OCI-LY7 (cell line): ENCODE measurements at regions not wholly inside any gene's neighbourhood (a gene's known extent, or its start where the extent isn't known, plus 50 kb on each side); places are given as distances from the start of the nearest gene placed in this dataset.

Source experiments
- BruUV-seq: library from RNA; stranded (reverse); fragments of 400-500 nt; replicated peaks from 2 replicates; lab custom pipeline; 2021; lab: Mats Ljungman, UMichigan
- CTCF ChIA-PET: fragments of 300-600 bp; sonication (Branson Sonifier 250); formaldehyde crosslinking; loops from one replicate; lab custom pipeline; 2022; ENCODE audit warnings: antibody characterized with exemption; ENCODE audit not compliant: unreplicated experiment; lab: Charles Lee
- POLR2A ChIA-PET: fragments of 300-600 bp; sonication (Branson Sonifier 250); formaldehyde crosslinking; loops from one replicate; lab custom pipeline; 2022; ENCODE audit warnings: antibody characterized with exemption; lab: Charles Lee
- DNase-seq: peaks from one replicate; pipeline ENCODE4 v3.0.0-alpha.2; 2015; ENCODE audit warnings: low spot score
- H2AFZ ChIP-seq: fragments of 200-600 bp; sonication (generic), shearing (Covaris generic); 2 replicates; pipeline ENCODE4 v1.6.1; 2014; ENCODE audit warnings: mild to moderate bottlenecking, antibody characterized with exemption, low read length, moderate library complexity
- H3K27ac ChIP-seq: fragments of 200-600 bp; sonication (generic); 2 replicates; pipeline ENCODE4 v1.5.1; 2014; ENCODE audit warnings: mixed run types, low read depth, mild to moderate bottlenecking, moderate library complexity, low read length, inconsistent platforms; ENCODE audit not compliant: poor library complexity, severe bottlenecking
- H3K36me3 ChIP-seq: fragments of 200-600 bp; sonication (generic); 2 replicates; pipeline ENCODE4 v1.6.1; 2014; ENCODE audit warnings: mild to moderate bottlenecking, antibody characterized with exemption, low read length, moderate library complexity, mixed read lengths; ENCODE audit not compliant: insufficient read depth
- H3K4me1 ChIP-seq: fragments of 200-600 bp; sonication (generic); 2 replicates; pipeline ENCODE4 v1.5.1; 2014; ENCODE audit warnings: mild to moderate bottlenecking, low read length; ENCODE audit not compliant: insufficient read depth, poor library complexity, severe bottlenecking
- H3K4me2 ChIP-seq: fragments of 200-600 bp; sonication (generic); 2 replicates; pipeline ENCODE4 v1.6.1; 2014; ENCODE audit warnings: mild to moderate bottlenecking, low read length
- H3K4me3 ChIP-seq: fragments of 200-600 bp; sonication (generic); 2 replicates; pipeline ENCODE4 v1.5.1; 2014; ENCODE audit warnings: mild to moderate bottlenecking, low read depth, low read length; ENCODE audit not compliant: poor library complexity, severe bottlenecking
- H3K79me2 ChIP-seq: fragments of 200-600 bp; sonication (generic); 2 replicates; pipeline ENCODE4 v1.6.1; 2016; ENCODE audit warnings: low read depth, mild to moderate bottlenecking, low read length, moderate library complexity, mixed read lengths; ENCODE audit not compliant: insufficient read depth
- H3K9me2 ChIP-seq: fragments of 200-600 bp; sonication (generic); 2 replicates; pipeline ENCODE4 v1.6.1; 2016; ENCODE audit warnings: mild to moderate bottlenecking, low read length, mixed read lengths; ENCODE audit not compliant: insufficient read depth
- H3K9me3 ChIP-seq: fragments of 200-600 bp; sonication (generic); 2 replicates; pipeline ENCODE4 v1.6.1; 2014; ENCODE audit warnings: mild to moderate bottlenecking, mixed run types, low read length, mixed read lengths
- H4K20me1 ChIP-seq: fragments of 200-600 bp; sonication (generic); 2 replicates; pipeline ENCODE4 v1.6.1; 2014; ENCODE audit warnings: mild to moderate bottlenecking, antibody characterized with exemption, low read length, moderate library complexity, mixed read lengths; ENCODE audit not compliant: insufficient read depth
- EZH2phosphoT487 ChIP-seq: fragments of 200-600 bp; sonication (generic); IDR thresholded peaks from 2 replicates; pipeline ENCODE4 v1.6.1; 2018; ENCODE audit warnings: low read depth, borderline replicate concordance, mild to moderate bottlenecking, mixed run types, antibody characterized with exemption, low read length, moderate library complexity, mixed read lengths
- intact Hi-C: fragments of 100-400 bp; cut with micrococcal nuclease; formaldehyde crosslinking; loops from one replicate; pipeline ENCODE4 v1.10.0; 2022; ENCODE audit not compliant: unreplicated experiment
- TF ChIP-seq, protein P1 (sequence below): fragments of 200-600 bp; sonication (generic); conservative IDR thresholded peaks from 2 replicates; pipeline ENCODE4 v1.5.1; 2014; ENCODE audit warnings: mild to moderate bottlenecking, antibody characterized with exemption, low read length, moderate library complexity, mixed read lengths

DNA sequence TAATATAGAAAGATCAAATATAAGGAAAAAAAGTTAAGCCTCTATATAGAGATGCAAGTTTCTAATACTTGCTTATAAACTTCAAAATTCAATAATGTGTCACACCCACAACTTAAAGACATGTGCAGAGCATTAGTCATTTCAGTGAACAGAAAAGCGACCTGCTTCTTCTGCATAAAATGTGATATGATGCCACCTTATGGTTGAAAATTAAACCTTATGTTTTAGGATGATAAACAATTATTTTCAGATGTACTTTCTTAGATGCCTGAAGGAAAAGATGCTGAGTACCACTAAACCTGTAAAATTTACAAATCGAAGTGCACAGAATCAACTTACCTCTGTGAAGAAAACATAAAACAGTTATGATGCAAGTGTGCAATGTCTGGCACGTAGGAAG is 96.0 kb downstream of the MTERF1 start:
- Histone ChIP-seq H3K9me3 (no peaks in the 10 kb centered on the region), H3K4me1 (no peaks in the 10 kb centered on the region), H3K9me2 (no peaks in the 10 kb centered on the region), H2AFZ (no peak overlapping the region), H3K4me3 (no peak overlapping the region), H3K27ac (no peak overlapping the region), H3K4me2 (no peak overlapping the region), H3K79me2 (no peaks in the 10 kb centered on the region), H3K36me3 (no peaks in the 10 kb centered on the region), H4K20me1 (no peaks in the 10 kb centered on the region)
- peak; percentile 10 for DNase-seq
- no TSS peak for BruUV-seq
- CTCF ChIA-PET: no interaction called here
- TF ChIP-seq, protein P1, sequence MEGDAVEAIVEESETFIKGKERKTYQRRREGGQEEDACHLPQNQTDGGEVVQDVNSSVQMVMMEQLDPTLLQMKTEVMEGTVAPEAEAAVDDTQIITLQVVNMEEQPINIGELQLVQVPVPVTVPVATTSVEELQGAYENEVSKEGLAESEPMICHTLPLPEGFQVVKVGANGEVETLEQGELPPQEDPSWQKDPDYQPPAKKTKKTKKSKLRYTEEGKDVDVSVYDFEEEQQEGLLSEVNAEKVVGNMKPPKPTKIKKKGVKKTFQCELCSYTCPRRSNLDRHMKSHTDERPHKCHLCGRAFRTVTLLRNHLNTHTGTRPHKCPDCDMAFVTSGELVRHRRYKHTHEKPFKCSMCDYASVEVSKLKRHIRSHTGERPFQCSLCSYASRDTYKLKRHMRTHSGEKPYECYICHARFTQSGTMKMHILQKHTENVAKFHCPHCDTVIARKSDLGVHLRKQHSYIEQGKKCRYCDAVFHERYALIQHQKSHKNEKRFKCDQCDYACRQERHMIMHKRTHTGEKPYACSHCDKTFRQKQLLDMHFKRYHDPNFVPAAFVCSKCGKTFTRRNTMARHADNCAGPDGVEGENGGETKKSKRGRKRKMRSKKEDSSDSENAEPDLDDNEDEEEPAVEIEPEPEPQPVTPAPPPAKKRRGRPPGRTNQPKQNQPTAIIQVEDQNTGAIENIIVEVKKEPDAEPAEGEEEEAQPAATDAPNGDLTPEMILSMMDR: peak; percentile 62
- no peak for TF ChIP-seq EZH2phosphoT487
- POLR2A ChIA-PET: interaction anchor here (1.0 kb wide), 1 partner anchor 568 kb away, joined by 3 read pairs; no protein-coding TSS in a partner anchor
- intact Hi-C loops: no loop called here

DNA sequence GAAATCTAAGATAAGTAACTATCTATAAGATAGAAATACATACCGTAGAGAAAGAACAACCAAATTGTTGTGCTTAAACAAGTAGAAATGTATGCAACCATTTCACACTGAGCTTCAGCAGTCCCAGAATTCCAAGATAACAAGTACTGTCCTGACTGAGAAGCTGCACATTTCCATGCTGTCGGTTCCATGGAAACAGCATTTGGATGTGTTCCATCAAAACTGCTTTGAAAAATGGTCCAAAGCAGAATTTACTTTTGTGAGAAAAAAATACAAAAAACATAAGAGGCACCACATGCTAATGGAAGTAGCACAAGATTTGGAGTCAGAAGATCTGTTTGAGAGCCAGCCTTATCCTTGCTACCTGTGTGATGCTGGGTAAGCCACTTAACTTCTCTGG is 92.6 kb downstream of the MTERF1 start:
- intact Hi-C loops: no loop called here
- no peaks in the 10 kb centered on the region for H4K20me1 ChIP-seq
- no peak overlapping the region for H3K27ac ChIP-seq
- no peaks in the 10 kb centered on the region for H3K9me3 ChIP-seq
- H3K79me2 ChIP-seq: no peaks in the 10 kb centered on the region
- no peak for DNase-seq
- no peaks in the 10 kb centered on the region for H3K4me1 ChIP-seq
- ChIA-PET POLR2A (no interaction called here), CTCF (no interaction called here)
- TF ChIP-seq EZH2phosphoT487: no peak
- TF ChIP-seq, protein P1: no peak
- H2AFZ ChIP-seq: no peak overlapping the region
- no peak overlapping the region for H3K4me3 ChIP-seq
- H3K9me2 ChIP-seq: no peaks in the 10 kb centered on the region
- no peaks in the 10 kb centered on the region for H3K36me3 ChIP-seq
- no TSS peak for BruUV-seq
- H3K4me2 ChIP-seq: no peak overlapping the region

DNA sequence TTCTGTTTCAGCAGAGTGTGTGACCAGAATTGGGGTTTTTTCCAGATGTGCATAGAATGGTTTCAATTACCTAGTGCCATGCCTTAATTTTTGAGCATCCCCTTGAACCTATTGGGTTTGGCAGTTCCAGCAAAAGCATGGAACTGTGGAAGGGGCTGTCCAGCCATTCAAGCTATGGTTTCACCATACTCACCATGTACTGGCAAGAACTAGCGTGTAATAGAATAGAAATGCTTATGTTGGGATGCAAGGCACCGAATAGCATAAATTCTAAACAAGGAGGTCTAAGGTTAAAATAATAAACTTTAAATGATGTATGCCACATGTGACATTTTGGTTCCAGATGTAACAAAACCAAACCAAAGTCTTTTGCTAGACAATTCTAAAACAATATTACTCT is 91.4 kb downstream of the MTERF1 start:
- Histone ChIP-seq H3K36me3 (no peaks in the 10 kb centered on the region), H3K9me2 (no peaks in the 10 kb centered on the region), H3K9me3 (no peaks in the 10 kb centered on the region), H3K4me2 (no peak overlapping the region), H2AFZ (no peak overlapping the region), H4K20me1 (no peaks in the 10 kb centered on the region), H3K4me3 (no peak overlapping the region), H3K27ac (no peak overlapping the region), H3K79me2 (no peaks in the 10 kb centered on the region), H3K4me1 (no peaks in the 10 kb centered on the region)
- ChIA-PET CTCF (no interaction called here), POLR2A (no interaction called here)
- TF ChIP-seq, protein P1: no peak
- no peak for TF ChIP-seq EZH2phosphoT487
- intact Hi-C loops: no loop called here
- no peak for DNase-seq
- no TSS peak for BruUV-seq
